T47D (cell line): ENCODE measurements at regions not wholly inside any gene's neighbourhood (a gene's known extent, or its start where the extent isn't known, plus 50 kb on each side); places are given as distances from the start of the nearest gene placed in this dataset.

Experiments
- DNase-seq, 2 experiments: peaks; one replicate each; pipeline versions ENCODE4 v3.0.0 to v3.0.0-alpha.2; 2011 to 2012; ENCODE audit warnings: low read depth in 1 of 2, low spot score in 1 of 2
- JUND ChIP-seq: IDR thresholded peaks from 2 replicates; pipeline ENCODE4 v1.6.1; 2012; ENCODE audit warnings: low read depth
- in situ Hi-C: cut with HindIII; loops from 2 replicates; pipeline ENCODE4 v1.10.0; 2016; ENCODE audit warnings: low sequenced_read_pairs, low pct_unique_long_range_greater_than_20kb

DNA sequence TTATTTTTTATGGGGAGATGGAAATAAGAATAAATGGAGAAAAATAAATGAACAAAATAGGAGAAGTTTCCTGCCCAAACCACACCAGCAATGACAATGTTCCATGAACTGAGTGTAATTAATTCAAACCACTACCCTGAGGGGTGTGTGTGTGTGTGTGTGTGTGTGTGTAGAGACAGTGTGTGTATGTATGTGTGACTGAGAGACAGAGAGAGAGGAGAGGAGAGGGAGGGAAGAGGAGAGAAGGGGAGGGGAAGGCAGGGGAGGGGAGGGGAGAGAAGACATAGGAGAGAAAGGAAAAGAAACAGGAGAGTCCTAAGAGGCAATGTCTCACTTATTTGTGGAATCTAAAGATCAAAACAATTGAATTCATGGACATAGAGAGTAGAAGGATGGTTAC, 65.0 kb upstream of the POU2AF1 start:
- in situ Hi-C loops: loop anchor here (25.0 kb wide), 2 partner anchors 157 to 982 kb away; partner anchors contain the start of gene POU2AF3
- DNase-seq: no peak

DNA sequence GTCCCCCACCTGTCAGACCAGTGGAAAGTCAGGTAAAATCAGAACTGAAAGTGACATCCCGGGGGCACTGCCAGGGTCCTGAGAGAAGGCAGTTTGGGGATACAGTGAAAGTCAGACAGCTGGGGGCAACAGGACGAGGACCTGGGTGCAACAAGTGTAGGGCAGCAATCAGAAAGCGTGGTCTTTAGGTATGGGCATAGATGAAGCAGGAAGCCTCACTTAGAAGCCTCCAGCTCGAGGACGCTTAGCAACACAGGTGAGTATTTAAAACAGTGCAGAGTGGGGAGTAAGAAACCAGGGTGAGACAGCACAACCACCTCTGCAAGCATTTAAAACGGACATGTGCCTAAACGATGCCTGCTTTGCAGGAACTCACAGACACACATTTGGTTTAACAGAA, 64.6 kb upstream of the POU2AF1 start:
- no peak for TF ChIP-seq JUND
- in situ Hi-C loops: loop anchor here (25.0 kb wide), 2 partner anchors 156 to 981 kb away; partner anchors contain the start of gene POU2AF3
- no peak for DNase-seq

More for the DNA sequence above, 65.0 kb upstream of the POU2AF1 start:
- no peak for TF ChIP-seq JUND

DNA sequence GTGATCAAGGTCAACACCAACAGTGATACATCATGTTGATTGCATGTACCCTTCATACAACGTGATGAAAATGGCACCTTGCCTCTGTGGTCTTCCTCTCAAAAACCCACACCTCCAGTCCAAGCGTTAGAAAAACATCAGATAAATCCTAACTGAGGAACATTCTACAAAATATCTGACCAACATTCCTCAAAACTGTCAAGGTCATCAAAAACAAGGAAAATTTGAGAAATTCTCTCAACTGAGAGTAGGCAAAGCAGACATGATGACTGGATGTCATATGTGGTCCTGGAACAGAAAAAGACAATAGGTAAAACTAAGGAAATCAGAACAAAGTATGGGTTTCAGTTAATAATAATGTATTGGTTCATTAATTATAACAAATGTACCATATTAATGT, 64.0 kb upstream of the POU2AF1 start:
- TF ChIP-seq JUND: no peak
- in situ Hi-C loops: loop anchor here (25.0 kb wide), 2 partner anchors 156 to 981 kb away; partner anchors contain the start of gene POU2AF3
- no peak for DNase-seq

DNA sequence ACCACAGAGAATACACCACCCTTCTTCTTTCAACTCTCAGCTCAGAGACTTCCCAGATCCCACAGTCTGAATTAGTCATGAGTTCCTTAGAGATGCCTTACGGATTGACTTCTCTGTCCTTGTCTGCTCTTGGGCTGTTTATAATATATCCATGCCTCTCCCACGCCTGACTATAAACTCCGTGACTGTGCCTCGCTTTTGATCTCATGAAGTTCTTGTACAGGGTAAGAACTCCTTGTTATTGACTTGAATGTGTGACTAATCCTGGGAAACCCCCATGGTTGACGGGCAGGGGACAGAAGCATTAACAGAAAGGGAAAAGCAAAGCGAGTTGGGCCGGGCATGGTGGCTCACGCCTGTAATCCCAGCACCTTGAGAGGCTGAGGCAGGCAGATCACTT, 62.4 kb upstream of the POU2AF1 start:
- in situ Hi-C loops: loop anchor here (25.0 kb wide), 2 partner anchors 154 to 979 kb away; partner anchors contain the start of gene POU2AF3
- no peak for TF ChIP-seq JUND
- DNase-seq: no peak

- TF ChIP-seq JUND: no peak
Observed at GRCh38 chr11:111440416-111441205, 61.5 kb upstream of the POU2AF1 start.

GRCh38 chr11:111439901-111440300, 60.8 kb upstream of the POU2AF1 start:
- no peak for DNase-seq
- no peak for TF ChIP-seq JUND
- in situ Hi-C loops: loop anchor here (25.0 kb wide), 2 partner anchors 153 to 978 kb away; partner anchors contain the start of gene POU2AF3

More at GRCh38 chr11:111440416-111441205, 61.5 kb upstream of the POU2AF1 start:
- no peak for DNase-seq
- in situ Hi-C loops: loop anchor here (25.0 kb wide), 2 partner anchors 153 to 978 kb away; partner anchors contain the start of gene POU2AF3

- TF ChIP-seq JUND: no peak
- in situ Hi-C loops: loop anchor here (25.0 kb wide), 2 partner anchors 152 to 977 kb away; partner anchors contain the start of gene POU2AF3
- no peak for DNase-seq
Observed at GRCh38 chr11:111438846-111439520, 59.9 kb upstream of the POU2AF1 start.

DNA sequence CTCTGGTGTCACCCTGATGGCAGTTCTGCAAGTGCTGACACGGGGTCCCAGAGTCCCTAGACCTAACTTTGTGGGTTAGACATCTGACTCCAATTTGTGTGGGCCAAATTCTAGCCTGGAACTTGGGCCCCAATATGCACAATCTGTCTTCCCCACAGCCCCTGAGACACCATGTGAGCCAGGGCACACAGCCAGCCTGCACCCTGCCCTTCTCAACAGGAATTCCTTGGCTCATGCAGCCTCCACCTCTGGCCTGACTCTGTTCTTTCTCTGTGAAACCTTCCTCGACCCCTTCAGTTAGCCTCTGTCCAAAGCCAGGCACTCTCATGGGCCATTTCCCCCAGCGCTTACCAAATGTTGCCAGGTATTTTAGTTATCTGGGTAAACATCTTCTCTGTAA, 59.1 kb upstream of the POU2AF1 start:
- DNase-seq: peak in 1 of 2 experiments; percentile 79
- in situ Hi-C loops: loop anchor here (25.0 kb wide), 2 partner anchors 151 to 976 kb away; partner anchors contain the start of gene POU2AF3
- no peak for TF ChIP-seq JUND

DNA sequence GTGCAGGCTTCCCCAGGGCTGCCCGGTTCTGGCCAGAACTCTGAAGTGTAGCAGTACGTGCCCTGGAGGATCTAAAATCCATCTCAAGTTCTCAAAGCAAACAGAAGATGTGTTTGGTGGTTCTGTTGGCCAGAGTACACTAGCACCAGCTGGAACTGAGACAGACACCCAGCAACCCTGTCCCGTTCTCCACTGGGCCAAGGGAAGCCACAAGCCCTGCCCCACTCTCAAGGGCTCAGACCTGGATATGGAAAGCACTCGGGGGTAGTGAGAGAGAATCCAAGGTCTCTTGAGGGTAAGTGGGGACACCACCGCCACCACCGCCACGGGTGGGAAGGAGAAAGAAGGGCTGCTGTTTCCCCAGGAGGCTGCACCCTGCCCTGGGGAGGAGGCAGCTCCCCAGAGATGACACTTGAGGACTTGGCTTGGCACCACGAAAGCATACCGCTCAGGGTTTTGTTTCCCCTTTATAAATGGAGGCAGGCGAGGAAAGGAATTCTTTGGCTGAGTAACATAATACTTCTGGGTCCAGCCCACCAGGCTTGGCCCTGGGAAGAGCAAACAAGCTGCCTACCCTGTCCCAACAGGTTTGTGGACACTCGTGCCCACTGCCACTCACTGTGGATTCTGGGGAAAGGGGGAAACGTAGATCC, 56.1 kb upstream of the POU2AF1 start:
- DNase-seq: peak in 1 of 2 experiments; percentile 53
- in situ Hi-C loops: loop anchor here (25.0 kb wide), 2 partner anchors 148 to 973 kb away; partner anchors contain the start of gene POU2AF3
- no peak for TF ChIP-seq JUND

DNA sequence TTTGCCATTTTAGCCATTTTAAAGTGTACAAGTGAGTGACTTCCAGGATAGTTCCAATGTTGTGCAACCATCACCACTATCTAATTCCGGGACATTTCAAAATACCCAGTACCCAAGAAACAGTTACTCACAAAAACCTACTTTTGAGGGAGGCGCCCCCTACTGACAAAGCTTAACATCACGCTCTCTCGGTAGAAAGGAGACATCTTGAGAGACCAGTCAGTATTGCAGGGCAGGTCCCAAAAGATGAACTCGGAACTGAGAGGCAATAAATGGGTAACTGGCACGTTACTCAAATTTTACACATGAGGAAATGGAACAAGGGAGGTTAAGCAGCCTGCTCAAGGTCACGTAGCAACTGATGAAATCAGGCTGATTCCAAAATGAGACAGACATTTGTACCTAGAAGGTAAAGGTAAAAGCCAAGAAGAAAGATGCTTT, 50.0 kb upstream of the POU2AF1 start:
- TF ChIP-seq JUND: no peak
- peak in 1 of 2 experiments; percentile 84 for DNase-seq
- in situ Hi-C loops: loop anchor here (25.0 kb wide), 2 partner anchors 142 to 967 kb away; partner anchors contain the start of gene POU2AF3
